Loucy (cell line): ENCODE measurements at regions not wholly inside any gene's neighbourhood (a gene's known extent, or its start where the extent isn't known, plus 50 kb on each side); places are given as distances from the start of the nearest gene placed in this dataset.

Experiments
- H2AFZ ChIP-seq: fragments of 200-600 bp; sonication (generic); 2 replicates; pipeline ENCODE4 v1.6.0; 2016; ENCODE audit warnings: antibody characterized with exemption, mild to moderate bottlenecking, low read length, moderate library complexity
- H3F3A ChIP-seq: fragments of 200-600 bp; 2 replicates; pipeline ENCODE4 v1.6.0; 2016; ENCODE audit warnings: antibody characterized with exemption, low read depth, mild to moderate bottlenecking
- H3K27me3 ChIP-seq: fragments of 200-600 bp; sonication (generic); 2 replicates; pipeline ENCODE4 v1.6.1; 2014; ENCODE audit warnings: low read length, mild to moderate bottlenecking; ENCODE audit not compliant: insufficient read depth, poor library complexity, severe bottlenecking
- H3K36me3 ChIP-seq: fragments of 200-600 bp; sonication (generic); 2 replicates; pipeline ENCODE4 v1.6.1; 2016; ENCODE audit warnings: low read length; ENCODE audit not compliant: insufficient read depth
- H3K4me1 ChIP-seq: fragments of 200-600 bp; sonication (generic); 2 replicates; pipeline ENCODE4 v1.5.1; 2014; ENCODE audit warnings: low read length, mild to moderate bottlenecking; ENCODE audit not compliant: insufficient read depth, poor library complexity, severe bottlenecking
- H3K4me2 ChIP-seq: fragments of 200-600 bp; sonication (generic); 2 replicates; pipeline ENCODE4 v1.6.0; 2014; ENCODE audit warnings: antibody characterized with exemption, low read length, low read depth, mild to moderate bottlenecking; ENCODE audit not compliant: poor library complexity, severe bottlenecking
- H3K4me3 ChIP-seq: fragments of 200-600 bp; sonication (generic); 2 replicates; pipeline ENCODE4 v1.5.1; 2014; ENCODE audit warnings: low read length, mild to moderate bottlenecking, mixed read lengths; ENCODE audit not compliant: poor library complexity, severe bottlenecking
- H3K79me2 ChIP-seq: fragments of 200-600 bp; sonication (generic); 2 replicates; pipeline ENCODE4 v1.6.1; 2014; ENCODE audit warnings: low read length; ENCODE audit not compliant: insufficient read depth
- H3K9ac ChIP-seq: fragments of 200-600 bp; sonication (generic); 2 replicates; pipeline ENCODE4 v1.6.0; 2014; ENCODE audit warnings: mild to moderate bottlenecking, low read depth, low read length, moderate library complexity; ENCODE audit not compliant: poor library complexity, severe bottlenecking
- H3K9me2 ChIP-seq: fragments of 200-600 bp; sonication (generic); replicated peaks from 2 replicates; pipeline ENCODE4 v1.6.1; 2016; ENCODE audit warnings: low read depth, low read length, mixed read lengths
- H3K9me3 ChIP-seq: fragments of 200-600 bp; sonication (generic); 2 replicates; pipeline ENCODE4 v1.6.1; 2014; ENCODE audit warnings: mild to moderate bottlenecking, antibody characterized with exemption, low read length, low read depth; ENCODE audit not compliant: insufficient read depth
- H4K20me1 ChIP-seq: fragments of 200-600 bp; sonication (generic); 2 replicates; pipeline ENCODE4 v1.6.0; 2014; ENCODE audit warnings: antibody characterized with exemption, low read length, mild to moderate bottlenecking; ENCODE audit not compliant: insufficient read depth, poor library complexity, severe bottlenecking
- CTCF ChIP-seq: fragments of 200-600 bp; sonication (generic); conservative IDR thresholded peaks from 2 replicates; pipeline ENCODE4 v1.5.1; 2014; ENCODE audit warnings: mild to moderate bottlenecking, antibody characterized with exemption, low read length
- EZH2phosphoT487 ChIP-seq: fragments of 200-600 bp; IDR thresholded peaks from 2 replicates; pipeline ENCODE4 v1.6.1; 2018; ENCODE audit warnings: antibody characterized with exemption, mild to moderate bottlenecking, moderate library complexity, borderline replicate concordance

GRCh38 chr5:7220156-7220555 is 175.8 kb upstream of the ADCY2 start:
- TF ChIP-seq EZH2phosphoT487, result no peak
- TF ChIP-seq CTCF, result no peak
- Histone ChIP-seq H4K20me1 (no peaks in the 10 kb centered on the region), H3K4me2 (no peak overlapping the region), H3K9me2 (no peaks in the 10 kb centered on the region), H3K4me1 (no peaks in the 10 kb centered on the region), H3K27me3 (no peaks in the 10 kb centered on the region), H3K9ac (no peak overlapping the region), H2AFZ (no peak overlapping the region), H3K79me2 (no peaks in the 10 kb centered on the region), H3F3A (no peaks in the 10 kb centered on the region), H3K9me3 (no peaks in the 10 kb centered on the region), H3K4me3 (no peak overlapping the region), H3K36me3 (no peaks in the 10 kb centered on the region)

GRCh38 chr5:7221041-7221440 is 174.9 kb upstream of the ADCY2 start:
- H3K36me3 ChIP-seq, result no peaks in the 10 kb centered on the region
- H3F3A ChIP-seq, result no peaks in the 10 kb centered on the region
- H3K9ac ChIP-seq, result no peak overlapping the region
- H3K4me3 ChIP-seq, result no peak overlapping the region
- H3K27me3 ChIP-seq, result no peaks in the 10 kb centered on the region
- H3K79me2 ChIP-seq, result no peaks in the 10 kb centered on the region
- no peaks in the 10 kb centered on the region for H4K20me1 ChIP-seq
- no peak overlapping the region for H3K4me2 ChIP-seq
- H2AFZ ChIP-seq, result no peak overlapping the region
- TF ChIP-seq CTCF, result no peak
- no peak for TF ChIP-seq EZH2phosphoT487
- no peaks in the 10 kb centered on the region for H3K9me3 ChIP-seq
- H3K9me2 ChIP-seq, result no peaks in the 10 kb centered on the region
- H3K4me1 ChIP-seq, result no peaks in the 10 kb centered on the region

- Histone ChIP-seq H3K4me3 (no peak overlapping the region), H4K20me1 (no peaks in the 10 kb centered on the region), H3K9me2 (no peaks in the 10 kb centered on the region), H2AFZ (no peak overlapping the region), H3K27me3 (no peaks in the 10 kb centered on the region), H3F3A (no peaks in the 10 kb centered on the region), H3K9ac (no peak overlapping the region), H3K4me2 (no peak overlapping the region), H3K4me1 (no peaks in the 10 kb centered on the region), H3K9me3 (no peaks in the 10 kb centered on the region), H3K79me2 (no peaks in the 10 kb centered on the region), H3K36me3 (no peaks in the 10 kb centered on the region)
- TF ChIP-seq CTCF (no peak), EZH2phosphoT487 (no peak)
Observed at GRCh38 chr5:7225826-7226225, 170.1 kb upstream of the ADCY2 start.
